Kidney (tissue), 13 donors: ENCODE measurements at regions not wholly inside any gene's neighbourhood (a gene's known extent, or its start where the extent isn't known, plus 50 kb on each side); places are given as distances from the start of the nearest gene placed in this dataset.

Experiments
- DNase-seq, 5 donors: peaks; one replicate each; pipeline ENCODE4 v3.0.0-alpha.2; 2013 to 2020
- FAIRE-seq: peaks from 2 replicates; lab custom pipeline; 2012; peaks lifted over from hg19 to GRCh38; lab: Jason Lieb, UNC
- H3K27ac ChIP-seq, 2 donors: one replicate each; pipeline ENCODE4 v1.7.0; 2013; ENCODE audit warnings: low read depth in 2 of 2, low read length in 2 of 2, inconsistent platforms in 1 of 2
- H3K27me3 ChIP-seq: one replicate; pipeline ENCODE4 v1.7.1; 2013; ENCODE audit warnings: low read length, inconsistent platforms; ENCODE audit not compliant: control insufficient read depth, insufficient read depth
- H3K36me3 ChIP-seq, 3 donors: one replicate each; pipeline versions ENCODE4 v1.7.0 to v1.7.1; 2013; ENCODE audit warnings: low read length in 3 of 3, control low read depth in 1 of 3, inconsistent platforms in 1 of 3; ENCODE audit not compliant: insufficient read depth in 3 of 3, control insufficient read depth in 2 of 3
- H3K4me1 ChIP-seq, 3 donors: one replicate each; pipeline versions ENCODE4 v1.7.0 to v1.7.1; 2013; ENCODE audit warnings: low read length in 3 of 3, inconsistent platforms in 1 of 3, low read depth in 1 of 3; ENCODE audit not compliant: control insufficient read depth in 2 of 3, insufficient read depth in 2 of 3
- H3K4me3 ChIP-seq, 3 donors: one replicate each; pipeline versions ENCODE4 v1.7.0 to v1.8.1; 2013; ENCODE audit warnings: low read length in 3 of 3, control low read depth in 1 of 3, inconsistent platforms in 1 of 3
- H3K9ac ChIP-seq, 3 donors: one replicate each; pipeline versions ENCODE4 v1.7.0 to v1.7.1; 2013; ENCODE audit warnings: low read length in 3 of 3, control low read depth in 1 of 3, inconsistent platforms in 1 of 3
- H3K9me3 ChIP-seq, 3 donors: one replicate each; pipeline versions ENCODE4 v1.7.0 to v1.7.1; 2013; ENCODE audit warnings: low read length in 3 of 3, control low read depth in 1 of 3, inconsistent platforms in 1 of 3; ENCODE audit not compliant: control insufficient read depth in 2 of 3, insufficient read depth in 1 of 3
- intact Hi-C: fragments of 100-400 bp; cut with DNase I; formaldehyde crosslinking; loops from one replicate; pipeline ENCODE4 v1.11.1; 2022
- TF ChIP-seq, protein P1 (sequence below): IDR thresholded peaks from 3 replicates; pipeline ENCODE4 v1.5.1; 2012; ENCODE audit warnings: mild to moderate bottlenecking, moderate library complexity, borderline replicate concordance; ENCODE audit not compliant: insufficient read depth; ENCODE audit errors: extremely low read depth
- donor health status: control.
- donor health status: control.
- donor health status: control.
- donor health status: control.
- donor health status: control.
- donor health status: DM: yes; HTN: yes; CAD: no.
- donor health status: Normal renal cell carcinoma (clear cell type).

DNA sequence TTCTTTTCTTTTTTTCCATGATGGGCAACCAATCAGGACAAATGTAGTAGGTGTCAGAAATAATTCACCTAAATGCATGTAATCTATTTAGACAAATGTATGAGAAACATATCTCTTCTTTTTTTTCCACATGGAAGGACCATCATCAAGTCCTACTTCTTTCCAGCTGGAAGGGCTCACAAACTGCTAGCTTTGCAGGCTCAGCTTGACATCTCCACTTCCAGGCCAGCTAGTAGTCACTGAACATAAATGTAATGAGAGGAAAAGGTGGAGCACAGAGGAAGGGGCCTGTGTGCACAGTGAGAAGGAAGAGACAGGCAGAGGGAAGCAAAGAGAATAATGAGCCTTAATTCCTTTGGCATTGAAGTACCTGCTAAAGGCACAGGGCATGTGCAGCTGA, 504.9 kb downstream of the MCTP2 start:
- DNase-seq (peak in 2 of 5 donors; percentile 21 to 79), FAIRE-seq (no peak)
- H3K27ac ChIP-seq, result no peak overlapping the region
- no peaks in the 10 kb centered on the region for H3K4me1 ChIP-seq
- no peaks in the 10 kb centered on the region for H3K9me3 ChIP-seq
- intact Hi-C loops, result no loop called here
- H3K4me3 ChIP-seq, result no peak overlapping the region
- no peak overlapping the region for H3K9ac ChIP-seq
- TF ChIP-seq, protein P1, sequence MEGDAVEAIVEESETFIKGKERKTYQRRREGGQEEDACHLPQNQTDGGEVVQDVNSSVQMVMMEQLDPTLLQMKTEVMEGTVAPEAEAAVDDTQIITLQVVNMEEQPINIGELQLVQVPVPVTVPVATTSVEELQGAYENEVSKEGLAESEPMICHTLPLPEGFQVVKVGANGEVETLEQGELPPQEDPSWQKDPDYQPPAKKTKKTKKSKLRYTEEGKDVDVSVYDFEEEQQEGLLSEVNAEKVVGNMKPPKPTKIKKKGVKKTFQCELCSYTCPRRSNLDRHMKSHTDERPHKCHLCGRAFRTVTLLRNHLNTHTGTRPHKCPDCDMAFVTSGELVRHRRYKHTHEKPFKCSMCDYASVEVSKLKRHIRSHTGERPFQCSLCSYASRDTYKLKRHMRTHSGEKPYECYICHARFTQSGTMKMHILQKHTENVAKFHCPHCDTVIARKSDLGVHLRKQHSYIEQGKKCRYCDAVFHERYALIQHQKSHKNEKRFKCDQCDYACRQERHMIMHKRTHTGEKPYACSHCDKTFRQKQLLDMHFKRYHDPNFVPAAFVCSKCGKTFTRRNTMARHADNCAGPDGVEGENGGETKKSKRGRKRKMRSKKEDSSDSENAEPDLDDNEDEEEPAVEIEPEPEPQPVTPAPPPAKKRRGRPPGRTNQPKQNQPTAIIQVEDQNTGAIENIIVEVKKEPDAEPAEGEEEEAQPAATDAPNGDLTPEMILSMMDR, result no peak
- no peaks in the 10 kb centered on the region for H3K36me3 ChIP-seq
- H3K27me3 ChIP-seq, result no peaks in the 10 kb centered on the region

DNA sequence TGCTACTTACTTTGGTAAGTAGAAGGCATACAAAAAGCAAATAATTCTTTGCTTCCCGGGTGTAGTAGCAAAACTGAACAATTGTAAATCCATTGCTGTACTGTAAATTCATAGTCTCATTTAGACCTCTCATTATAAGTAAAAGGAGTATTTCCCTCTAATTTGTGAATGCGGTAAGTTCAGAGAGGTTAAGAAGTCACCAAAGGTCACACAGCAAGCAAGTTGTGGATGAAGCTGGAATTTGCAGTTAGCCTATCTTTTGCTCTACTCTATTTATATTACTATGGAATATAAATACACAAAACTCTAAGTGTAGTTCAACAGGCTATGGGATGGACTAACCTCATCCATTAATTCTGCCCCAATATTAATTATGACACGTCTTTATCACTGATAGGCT, 508.3 kb downstream of the MCTP2 start:
- no peak for FAIRE-seq
- intact Hi-C loops, result no loop called here
- TF ChIP-seq, protein P1, result no peak
- Histone ChIP-seq H3K9ac (no peak overlapping the region), H3K36me3 (no peaks in the 10 kb centered on the region), H3K27ac (no peak overlapping the region), H3K9me3 (no peaks in the 10 kb centered on the region), H3K4me1 (no peaks in the 10 kb centered on the region), H3K27me3 (no peaks in the 10 kb centered on the region), H3K4me3 (no peak overlapping the region)
- DNase-seq, result no peak

DNA sequence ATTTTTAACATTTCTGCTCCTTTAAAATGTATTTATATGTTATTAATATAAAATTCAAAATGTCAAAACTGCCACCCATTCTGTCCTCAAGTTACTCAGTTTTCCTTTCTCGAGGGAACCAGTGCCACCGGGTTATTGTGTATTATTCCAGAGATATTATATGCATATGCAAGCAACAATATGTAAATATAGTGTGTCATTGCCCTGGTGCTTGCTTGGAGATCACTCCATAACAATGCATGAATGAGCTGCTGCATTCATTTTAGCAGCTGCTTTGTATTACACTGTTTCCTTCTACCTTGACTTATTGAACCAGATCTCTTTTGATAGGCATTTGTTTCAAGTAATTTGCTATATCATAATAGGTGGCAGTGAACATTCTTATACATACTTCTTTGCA, 509.1 kb downstream of the MCTP2 start:
- intact Hi-C loops, result no loop called here

DNA sequence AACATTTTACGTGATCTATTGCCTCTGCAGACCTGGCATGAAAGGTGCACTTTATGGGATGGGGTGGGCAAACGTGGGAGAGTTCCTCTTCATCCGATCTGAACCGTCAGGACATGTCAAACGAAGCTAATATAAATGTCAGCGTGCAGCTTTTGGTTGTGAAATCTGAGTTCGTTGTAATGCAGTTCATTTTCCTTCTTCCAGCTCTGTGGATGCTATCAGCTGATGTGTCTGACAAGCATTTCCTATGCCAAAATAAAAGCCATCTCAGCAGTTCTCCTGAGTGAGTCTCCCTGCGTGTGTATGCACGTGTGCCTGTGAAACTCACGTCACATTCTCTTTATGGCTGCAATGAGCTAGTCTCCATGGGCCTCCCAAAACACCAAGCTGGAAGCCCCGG, 512.3 kb downstream of the MCTP2 start:
- Histone ChIP-seq H3K4me3 (peak overlapping the region in 1 of 3 donors; percentile 21), H3K9ac (peak overlapping the region in 1 of 3 donors; percentile 32), H3K4me1 (no peaks in the 10 kb centered on the region), H3K27me3 (no peaks in the 10 kb centered on the region), H3K27ac (no peak overlapping the region), H3K36me3 (no peaks in the 10 kb centered on the region), H3K9me3 (no peaks in the 10 kb centered on the region)
- DNase-seq, result peak in 3 of 5 donors; percentile 30 to 57 (median 43)
- TF ChIP-seq, protein P1, result no peak
- no peak for FAIRE-seq
- intact Hi-C loops, result no loop called here

More for the DNA sequence above, 509.1 kb downstream of the MCTP2 start:
- DNase-seq (no peak), FAIRE-seq (no peak)
- no peak overlapping the region for H3K9ac ChIP-seq
- no peaks in the 10 kb centered on the region for H3K9me3 ChIP-seq
- no peaks in the 10 kb centered on the region for H3K27me3 ChIP-seq
- no peak overlapping the region for H3K27ac ChIP-seq
- no peak overlapping the region for H3K4me3 ChIP-seq
- TF ChIP-seq, protein P1, result no peak
- H3K36me3 ChIP-seq, result no peaks in the 10 kb centered on the region
- no peaks in the 10 kb centered on the region for H3K4me1 ChIP-seq
